Heart right ventricle (tissue), 16 donors: ENCODE measurements at regions not wholly inside any gene's neighbourhood (a gene's known extent, or its start where the extent isn't known, plus 50 kb on each side); places are given as distances from the start of the nearest gene placed in this dataset.

Experiments
- ATAC-seq, 8 donors: fragments of 200-7000 bp; cut with Tn5 transposase; one replicate each; pipeline ENCODE4 v1.9.1; 2020; ENCODE audit warnings: mild to moderate bottlenecking in 8 of 8, moderate library complexity in 8 of 8, moderate number of reproducible peaks in 1 of 8
- DNase-seq, 2 donors: peaks; one replicate each; pipeline ENCODE4 v3.0.0-alpha.2; 2020
- H3K27ac ChIP-seq, 10 donors: fragments of 200-600 bp; sonication (generic) in 2 of 10; one replicate each; pipeline versions ENCODE4 v1.5.0 to v1.8.0; 2020 to 2022; ENCODE audit warnings: mild to moderate bottlenecking in 3 of 10
- H3K27me3 ChIP-seq, 7 donors: fragments of 200-600 bp; one replicate each; pipeline ENCODE4 v1.8.0; 2021 to 2022; ENCODE audit warnings: mild to moderate bottlenecking in 2 of 7
- H3K36me3 ChIP-seq, 9 donors: fragments of 200-600 bp; sonication (generic) in 1 of 9; one replicate each; pipeline versions ENCODE4 v1.5.0 to v1.8.0; 2020 to 2022; ENCODE audit warnings: mild to moderate bottlenecking in 2 of 9
- H3K4me1 ChIP-seq, 9 donors: fragments of 200-600 bp; sonication (generic) in 1 of 9; one replicate each; pipeline versions ENCODE4 v1.5.0 to v1.8.0; 2020 to 2022; ENCODE audit warnings: mild to moderate bottlenecking in 4 of 9
- H3K4me3 ChIP-seq, 10 donors: fragments of 200-600 bp; sonication (generic) in 2 of 10; one replicate each; pipeline versions ENCODE4 v1.5.0 to v1.8.0; 2020 to 2022; ENCODE audit warnings: mild to moderate bottlenecking in 7 of 10, moderate library complexity in 2 of 10
- H3K9me3 ChIP-seq, 11 donors: fragments of 200-600 bp in 10 of 11; sonication (generic) in 2 of 11; one replicate each; pipeline versions ENCODE4 v1.5.0 to v1.8.0; 2013 to 2022; ENCODE audit warnings: mild to moderate bottlenecking in 2 of 11, control low read depth in 1 of 11, moderate library complexity in 1 of 11
- WGBS, 2 donors: extraction: QIAGEN DNeasy Blood & Tissue Kit; methylation state at CpG; one replicate each; pipeline ENCODE4 v1.1.7; 2013; ENCODE audit warnings: inconsistent platforms in 1 of 2; 5-methylcytosine and 5-hydroxymethylcytosine counted together
- intact Hi-C, 10 donors: fragments of 100-400 bp; cut with DNase I; formaldehyde crosslinking; loops; one replicate each; pipeline versions ENCODE4 v1.11.1 to v1.14.2; 2022
- TF ChIP-seq, protein P1 (sequence below), 9 donors: fragments of 200-600 bp; sonication (generic) in 2 of 9; IDR thresholded peaks; one replicate each; pipeline versions ENCODE4 v1.5.0 to v1.8.0; 2021 to 2022; ENCODE audit warnings: antibody characterized with exemption in 9 of 9, mild to moderate bottlenecking in 5 of 9, moderate library complexity in 1 of 9
- donor health status: Arrhythmogenic right ventricular cardiomyopathy.
- donor health status: ischemic (EF 13 %, LVEDD 7.1; RV severe dilation, severe dysfunction).
- donor health status: healthy with polysubstance abuse.
- donor health status: DM: no; HTN: yes; CAD: no.
- donor health status: DM: no; HTN: no; CAD: no.
- donor health status: ischemic (EF 25% LVEDD 6.9; RV normal size, moderate dysfunction).
- donor health status: ischemic (EF 25% LVEDD 5.7; RV mildly dilated, moderate dysfunction).
- donor health status: healthy.
- donor health status: DM: yes; HTN: yes; CAD: no.
- donor health status: Ischemic cardiomyopathy.
- donor health status: ischemic (EF 35%, LVEDD 5.7; RV mildly dilated, moderate dysfunction).
- donor health status: nonischemic (EF 11% LVEDD 7.7; RV severe dilation, severe dysfunction).
- donor health status: DM: yes; HTN: yes; CAD: no.
- donor health status: PGD.
- donor health status: ischemic (EF 29% LVEDD 5.4; RV normal size, mild dysfunction).
- donor health status: nonischemic (EF 23%, LVEDD 6.1; RV moderate dilation, normal function).

GRCh38 chr5:127184851-127185250 is 105.7 kb upstream of the MEGF10 start:
- 64 to 71% methylated on average over 4 of the region's 4 CpGs for WGBS, 2 donors
- no peaks in the 10 kb centered on the region for H3K36me3 ChIP-seq
- TF ChIP-seq, protein P1, sequence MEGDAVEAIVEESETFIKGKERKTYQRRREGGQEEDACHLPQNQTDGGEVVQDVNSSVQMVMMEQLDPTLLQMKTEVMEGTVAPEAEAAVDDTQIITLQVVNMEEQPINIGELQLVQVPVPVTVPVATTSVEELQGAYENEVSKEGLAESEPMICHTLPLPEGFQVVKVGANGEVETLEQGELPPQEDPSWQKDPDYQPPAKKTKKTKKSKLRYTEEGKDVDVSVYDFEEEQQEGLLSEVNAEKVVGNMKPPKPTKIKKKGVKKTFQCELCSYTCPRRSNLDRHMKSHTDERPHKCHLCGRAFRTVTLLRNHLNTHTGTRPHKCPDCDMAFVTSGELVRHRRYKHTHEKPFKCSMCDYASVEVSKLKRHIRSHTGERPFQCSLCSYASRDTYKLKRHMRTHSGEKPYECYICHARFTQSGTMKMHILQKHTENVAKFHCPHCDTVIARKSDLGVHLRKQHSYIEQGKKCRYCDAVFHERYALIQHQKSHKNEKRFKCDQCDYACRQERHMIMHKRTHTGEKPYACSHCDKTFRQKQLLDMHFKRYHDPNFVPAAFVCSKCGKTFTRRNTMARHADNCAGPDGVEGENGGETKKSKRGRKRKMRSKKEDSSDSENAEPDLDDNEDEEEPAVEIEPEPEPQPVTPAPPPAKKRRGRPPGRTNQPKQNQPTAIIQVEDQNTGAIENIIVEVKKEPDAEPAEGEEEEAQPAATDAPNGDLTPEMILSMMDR (IDR thresholded peaks at IDR 0.05), result no peak
- H3K9me3 ChIP-seq, result no peaks in the 10 kb centered on the region
- H3K4me3 ChIP-seq, result no peak overlapping the region
- intact Hi-C loops, result no loop called here
- DNase-seq (no peak), ATAC-seq (no peak)
- H3K4me1 ChIP-seq, result no peaks in the 10 kb centered on the region
- no peak overlapping the region for H3K27ac ChIP-seq
- H3K27me3 ChIP-seq, result peaks cover 0 to 2% (median 0%) of the 10 kb centered on the region in 7 donors

DNA sequence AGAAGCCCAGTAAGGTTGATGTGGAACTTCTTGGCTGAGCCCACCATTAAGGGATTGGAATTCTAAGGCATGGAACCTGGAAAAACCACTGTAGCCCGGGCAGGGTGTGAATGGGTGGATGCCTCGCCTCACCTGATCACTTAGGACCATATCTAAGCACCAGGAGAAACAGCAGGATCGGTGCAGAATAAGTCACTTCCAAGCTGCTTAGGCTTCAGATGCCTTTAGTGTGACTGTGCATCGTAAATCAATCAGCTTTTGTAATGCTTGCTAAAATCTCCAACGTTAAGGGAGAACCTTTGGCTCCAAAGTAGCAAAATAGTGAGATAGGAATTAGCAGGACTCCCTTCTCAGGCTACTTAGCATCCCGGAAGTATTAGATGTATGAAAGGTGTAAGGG is 103.9 kb upstream of the MEGF10 start:
- DNase-seq (no peak), ATAC-seq (no peak)
- intact Hi-C loops, result no loop called here
- Histone ChIP-seq H3K27ac (no peak overlapping the region), H3K36me3 (no peaks in the 10 kb centered on the region), H3K4me1 (no peaks in the 10 kb centered on the region), H3K9me3 (no peaks in the 10 kb centered on the region), H3K4me3 (no peak overlapping the region), H3K27me3 (peaks cover 0 to 2% (median 0%) of the 10 kb centered on the region in 7 donors)
- TF ChIP-seq, protein P1 (IDR thresholded peaks at IDR 0.05), result no peak
- 80 to 82% methylated on average over 6 of the region's 6 CpGs for WGBS, 2 donors

- DNase-seq (no peak), ATAC-seq (no peak)
- H3K4me1 ChIP-seq, result no peaks in the 10 kb centered on the region
- H3K27me3 ChIP-seq, result peaks cover 0 to 2% (median 0%) of the 10 kb centered on the region in 7 donors
- no peak overlapping the region for H3K27ac ChIP-seq
- 82 to 87% methylated on average over 5 of the region's 5 CpGs for WGBS, 2 donors
- intact Hi-C loops, result no loop called here
- H3K4me3 ChIP-seq, result no peak overlapping the region
- H3K9me3 ChIP-seq, result no peaks in the 10 kb centered on the region
- TF ChIP-seq, protein P1 (IDR thresholded peaks at IDR 0.05), result no peak
- H3K36me3 ChIP-seq, result no peaks in the 10 kb centered on the region
These were observed 102.9 kb upstream of the MEGF10 start for GRCh38 chr5:127187706-127188105.

GRCh38 chr5:127192150-127192549 is 98.4 kb upstream of the MEGF10 start:
- 95 to 96% methylated on average over 3 of the region's 3 CpGs for WGBS, 2 donors
- H3K4me3 ChIP-seq, result no peak overlapping the region
- H3K27ac ChIP-seq, result no peak overlapping the region
- ATAC-seq (no peak), DNase-seq (no peak)
- peaks cover 0 to 7% (median 0%) of the 10 kb centered on the region in 7 donors for H3K27me3 ChIP-seq
- no peaks in the 10 kb centered on the region for H3K9me3 ChIP-seq
- no peaks in the 10 kb centered on the region for H3K4me1 ChIP-seq
- intact Hi-C loops, result no loop called here
- H3K36me3 ChIP-seq, result no peaks in the 10 kb centered on the region
- TF ChIP-seq, protein P1 (IDR thresholded peaks at IDR 0.05), result no peak
